Vagina (tissue), 2 donors: ENCODE measurements at regions not wholly inside any gene's neighbourhood (a gene's known extent, or its start where the extent isn't known, plus 50 kb on each side); places are given as distances from the start of the nearest gene placed in this dataset.

Source experiments
- DNase-seq, 2 donors: peaks; one replicate each; pipeline ENCODE4 v3.0.0-alpha.2; 2017; ENCODE audit errors: extremely low spot score in 2 of 2
- H3K27ac ChIP-seq: fragments of 200-600 bp; sonication (generic); one replicate; pipeline ENCODE4 v1.5.1; 2019
- H3K27me3 ChIP-seq: fragments of 200-600 bp; sonication (generic); one replicate; pipeline ENCODE4 v1.5.1; 2019
- H3K36me3 ChIP-seq, 2 donors: fragments of 200-600 bp; sonication (generic); one replicate each; pipeline ENCODE4 v1.5.1; 2017 to 2019
- H3K4me1 ChIP-seq: fragments of 200-600 bp; sonication (generic); one replicate; pipeline ENCODE4 v1.5.1; 2019
- H3K4me3 ChIP-seq, 2 donors: fragments of 200-600 bp; sonication (generic); 1 replicate in 1 of 2; 2 replicates in 1 of 2; pipeline ENCODE4 v1.5.1; 2016 to 2019
- H3K9me3 ChIP-seq: fragments of 200-600 bp; sonication (generic); one replicate; pipeline ENCODE4 v1.5.1; 2019
- POLR2A ChIP-seq, 2 donors: fragments of 450-650 bp; IDR thresholded peaks; one replicate each; pipeline ENCODE4 v1.6.1; 2017; ENCODE audit warnings: antibody characterized with exemption in 2 of 2, mild to moderate bottlenecking in 2 of 2, moderate library complexity in 2 of 2
- POLR2AphosphoS5 ChIP-seq, 2 donors: sonication (generic); formaldehyde crosslinking; IDR thresholded peaks; one replicate each; pipeline ENCODE4 v1.9.0; 2017; ENCODE audit warnings: antibody characterized with exemption in 2 of 2, mild to moderate bottlenecking in 2 of 2, low read depth in 1 of 2; ENCODE audit not compliant: insufficient read depth in 1 of 2
- intact Hi-C: fragments of 100-400 bp; cut with DNase I; formaldehyde crosslinking; loops from one replicate; pipeline ENCODE4 v1.15.1; 2023
- TF ChIP-seq, protein P1 (sequence below), 3 experiments: fragments of 450-650 bp in 2 of 3; fragments of 200-600 bp in 1 of 3; sonication (generic) in 1 of 3; IDR thresholded peaks; one replicate each; pipeline ENCODE4 v1.5.1; 2017 to 2019; ENCODE audit warnings: antibody characterized with exemption in 3 of 3, mild to moderate bottlenecking in 2 of 3, moderate library complexity in 2 of 3

DNA sequence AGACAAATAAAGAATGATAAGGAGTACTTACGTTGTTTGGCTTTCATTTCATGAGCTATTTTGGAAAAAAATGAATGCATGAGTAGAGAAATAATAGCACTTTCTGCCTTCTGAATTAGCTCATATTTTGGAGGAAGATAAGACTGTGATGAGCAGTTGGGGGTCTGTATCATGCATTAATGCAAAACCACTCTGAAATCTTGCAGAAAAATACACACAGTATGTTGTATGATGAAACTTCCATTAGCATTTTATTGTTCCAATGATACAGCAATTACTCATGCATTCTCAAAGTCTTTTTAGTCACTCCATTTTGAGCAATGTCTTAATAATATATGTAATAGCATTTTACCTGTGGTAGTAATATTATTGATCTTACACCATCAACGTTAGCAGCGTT, 571.0 kb downstream of the CDH8 start:
- DNase-seq = no peak
- Histone ChIP-seq H3K4me3 (no peak overlapping the region), H3K27me3 (no peaks in the 10 kb centered on the region), H3K4me1 (no peaks in the 10 kb centered on the region), H3K9me3 (no peaks in the 10 kb centered on the region), H3K27ac (no peak overlapping the region), H3K36me3 (no peaks in the 10 kb centered on the region)
- TF ChIP-seq POLR2A (IDR thresholded peaks at IDR 0.05) = no peak
- TF ChIP-seq, protein P1, sequence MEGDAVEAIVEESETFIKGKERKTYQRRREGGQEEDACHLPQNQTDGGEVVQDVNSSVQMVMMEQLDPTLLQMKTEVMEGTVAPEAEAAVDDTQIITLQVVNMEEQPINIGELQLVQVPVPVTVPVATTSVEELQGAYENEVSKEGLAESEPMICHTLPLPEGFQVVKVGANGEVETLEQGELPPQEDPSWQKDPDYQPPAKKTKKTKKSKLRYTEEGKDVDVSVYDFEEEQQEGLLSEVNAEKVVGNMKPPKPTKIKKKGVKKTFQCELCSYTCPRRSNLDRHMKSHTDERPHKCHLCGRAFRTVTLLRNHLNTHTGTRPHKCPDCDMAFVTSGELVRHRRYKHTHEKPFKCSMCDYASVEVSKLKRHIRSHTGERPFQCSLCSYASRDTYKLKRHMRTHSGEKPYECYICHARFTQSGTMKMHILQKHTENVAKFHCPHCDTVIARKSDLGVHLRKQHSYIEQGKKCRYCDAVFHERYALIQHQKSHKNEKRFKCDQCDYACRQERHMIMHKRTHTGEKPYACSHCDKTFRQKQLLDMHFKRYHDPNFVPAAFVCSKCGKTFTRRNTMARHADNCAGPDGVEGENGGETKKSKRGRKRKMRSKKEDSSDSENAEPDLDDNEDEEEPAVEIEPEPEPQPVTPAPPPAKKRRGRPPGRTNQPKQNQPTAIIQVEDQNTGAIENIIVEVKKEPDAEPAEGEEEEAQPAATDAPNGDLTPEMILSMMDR (IDR thresholded peaks at IDR 0.05) = no peak
- TF ChIP-seq POLR2AphosphoS5 (IDR thresholded peaks at IDR 0.05; ENCODE audit: insufficient read depth in 1 of 2, low read depth in 1 of 2) = no peak
- intact Hi-C loops = no loop called here

DNA sequence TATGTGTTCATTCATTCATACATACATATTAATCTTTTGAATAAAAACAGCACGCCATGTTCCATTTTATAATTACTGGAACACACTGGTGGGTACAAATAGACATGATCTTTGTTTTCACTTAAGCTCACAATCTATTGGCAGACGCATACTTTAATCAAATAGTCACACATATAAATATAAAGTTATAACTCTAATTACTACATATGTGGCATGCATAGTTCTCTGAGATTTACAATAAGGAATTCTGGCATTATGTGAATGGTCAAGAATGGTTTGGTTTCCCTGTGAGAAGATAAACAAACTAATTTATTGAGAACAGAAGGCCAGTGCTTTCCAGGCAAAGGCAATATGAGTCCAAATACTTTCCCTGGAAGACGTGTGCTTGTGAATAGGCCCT, 576.2 kb downstream of the CDH8 start:
- intact Hi-C loops = no loop called here
- no peaks in the 10 kb centered on the region for H3K9me3 ChIP-seq
- no peaks in the 10 kb centered on the region for H3K4me1 ChIP-seq
- DNase-seq = no peak
- H3K4me3 ChIP-seq = no peak overlapping the region
- H3K27ac ChIP-seq = no peak overlapping the region
- H3K27me3 ChIP-seq = no peaks in the 10 kb centered on the region
- no peaks in the 10 kb centered on the region for H3K36me3 ChIP-seq
- TF ChIP-seq POLR2A (IDR thresholded peaks at IDR 0.05) = no peak
- no peak for TF ChIP-seq POLR2AphosphoS5 (IDR thresholded peaks at IDR 0.05; ENCODE audit: insufficient read depth in 1 of 2, low read depth in 1 of 2)
- TF ChIP-seq, protein P1 (IDR thresholded peaks at IDR 0.05) = no peak

DNA sequence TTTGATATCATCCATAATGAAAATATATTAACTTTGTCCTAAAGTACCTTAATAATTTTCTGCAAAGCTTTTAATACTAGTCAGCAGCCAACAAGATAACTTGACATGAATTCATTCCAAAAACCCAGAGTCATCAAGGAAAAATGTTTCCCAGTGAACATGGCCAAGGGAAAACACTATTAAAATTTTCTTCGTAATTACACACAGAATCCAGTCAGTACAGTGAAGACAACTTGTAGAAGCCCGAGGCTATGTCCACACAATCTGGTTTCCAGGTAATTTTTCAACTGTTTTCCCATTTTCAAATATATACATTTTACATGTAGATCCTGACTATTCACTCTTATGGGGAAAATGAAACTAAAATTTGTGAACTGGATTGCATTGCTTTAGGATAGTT, 600.9 kb downstream of the CDH8 start:
- H3K27me3 ChIP-seq = no peaks in the 10 kb centered on the region
- no peak for DNase-seq
- H3K9me3 ChIP-seq = no peaks in the 10 kb centered on the region
- H3K4me3 ChIP-seq = no peak overlapping the region
- H3K36me3 ChIP-seq = no peaks in the 10 kb centered on the region
- TF ChIP-seq POLR2A (IDR thresholded peaks at IDR 0.05) (no peak), POLR2AphosphoS5 (IDR thresholded peaks at IDR 0.05; ENCODE audit: insufficient read depth in 1 of 2, low read depth in 1 of 2) (no peak)
- TF ChIP-seq, protein P1 (IDR thresholded peaks at IDR 0.05) = no peak
- intact Hi-C loops = loop anchor here (10.0 kb wide), 1 partner anchor 509 kb away; no protein-coding TSS in a partner anchor
- no peak overlapping the region for H3K27ac ChIP-seq
- no peaks in the 10 kb centered on the region for H3K4me1 ChIP-seq

DNA sequence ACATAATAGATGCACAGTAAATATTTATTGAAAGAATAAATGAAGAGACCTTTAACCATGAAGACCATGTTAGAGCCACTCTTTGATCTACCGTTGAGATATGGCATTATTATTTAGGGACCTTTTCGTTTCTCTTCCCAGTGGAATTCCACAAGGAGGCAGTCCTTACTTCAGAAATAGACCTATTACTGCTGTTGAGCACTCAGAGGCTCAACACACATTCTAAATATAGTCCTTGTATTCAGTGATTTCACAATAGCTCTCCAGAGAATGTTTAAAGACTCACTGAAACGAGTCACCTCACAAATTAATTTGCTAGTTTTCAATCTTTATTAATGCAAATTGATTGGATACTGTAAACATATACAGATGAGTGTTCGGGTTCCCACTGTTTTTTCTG, 603.8 kb downstream of the CDH8 start:
- TF ChIP-seq POLR2AphosphoS5 (IDR thresholded peaks at IDR 0.05; ENCODE audit: insufficient read depth in 1 of 2, low read depth in 1 of 2) (no peak), POLR2A (IDR thresholded peaks at IDR 0.05) (no peak)
- TF ChIP-seq, protein P1 (IDR thresholded peaks at IDR 0.05) = no peak
- no peak for DNase-seq
- Histone ChIP-seq H3K9me3 (no peaks in the 10 kb centered on the region), H3K27ac (no peak overlapping the region), H3K27me3 (no peaks in the 10 kb centered on the region), H3K36me3 (no peaks in the 10 kb centered on the region), H3K4me3 (no peak overlapping the region), H3K4me1 (no peaks in the 10 kb centered on the region)
- intact Hi-C loops = loop anchor here (10.0 kb wide), 1 partner anchor 512 kb away; no protein-coding TSS in a partner anchor

GRCh38 chr16:61421111-61421510, 615.1 kb downstream of the CDH8 start:
- Histone ChIP-seq H3K27me3 (no peaks in the 10 kb centered on the region), H3K27ac (no peak overlapping the region), H3K4me3 (no peak overlapping the region), H3K9me3 (no peaks in the 10 kb centered on the region), H3K36me3 (no peaks in the 10 kb centered on the region), H3K4me1 (no peaks in the 10 kb centered on the region)
- no peak for DNase-seq
- TF ChIP-seq POLR2A (IDR thresholded peaks at IDR 0.05) = no peak
- TF ChIP-seq, protein P1 (IDR thresholded peaks at IDR 0.05) = no peak
- intact Hi-C loops = no loop called here
